BE2C (cell line): ENCODE measurements at regions not wholly inside any gene's neighbourhood (a gene's known extent, or its start where the extent isn't known, plus 50 kb on each side); places are given as distances from the start of the nearest gene placed in this dataset.

Source experiments
- DNase-seq: peaks from one replicate; pipeline ENCODE4 v3.0.0-alpha.2; 2020
- H3K27me3 ChIP-seq: fragments of 250-450 bp; sonication (Bioruptor Pico); 2 replicates; pipeline ENCODE4 v1.5.1; 2020; ENCODE audit warnings: mild to moderate bottlenecking
- H3K36me3 ChIP-seq: fragments of 250-450 bp; sonication (Bioruptor Pico); 2 replicates; pipeline ENCODE4 v1.5.1; 2020; ENCODE audit warnings: mild to moderate bottlenecking
- H3K4me1 ChIP-seq: fragments of 250-450 bp; sonication (Bioruptor Pico); 2 replicates; pipeline ENCODE4 v1.5.1; 2020
- H3K4me3 ChIP-seq: 2 replicates; pipeline ENCODE4 v1.5.1; 2011; ENCODE audit warnings: low read depth, low read length
- H3K9me3 ChIP-seq: fragments of 250-450 bp; sonication (Bioruptor Pico); 2 replicates; pipeline ENCODE4 v1.5.1; 2020
- CTCF ChIP-seq: IDR thresholded peaks from 2 replicates; pipeline ENCODE4 v1.5.1; 2012; ENCODE audit warnings: mild to moderate bottlenecking, low read depth, low read length

- Histone ChIP-seq H3K36me3 (no peaks in the 10 kb centered on the region), H3K27me3 (no peaks in the 10 kb centered on the region), H3K4me1 (no peaks in the 10 kb centered on the region), H3K9me3 (no peaks in the 10 kb centered on the region; the same call in 1 of the 2 replicates), H3K4me3 (no peak overlapping the region)
- no peak for TF ChIP-seq CTCF
- no peak for DNase-seq
Observed at GRCh38 chr12:128120035-128120434, 146.9 kb upstream of the TMEM132C start.

GRCh38 chr12:128121424-128121823, 145.5 kb upstream of the TMEM132C start:
- no peaks in the 10 kb centered on the region for H3K36me3 ChIP-seq
- H3K4me3 ChIP-seq: no peak overlapping the region
- no peak for TF ChIP-seq CTCF
- no peaks in the 10 kb centered on the region for H3K27me3 ChIP-seq
- no peaks in the 10 kb centered on the region; the same call in 1 of the 2 replicates for H3K9me3 ChIP-seq
- H3K4me1 ChIP-seq: no peaks in the 10 kb centered on the region
- no peak for DNase-seq

GRCh38 chr12:128123096-128123495, 143.9 kb upstream of the TMEM132C start:
- no peak overlapping the region for H3K4me3 ChIP-seq
- H3K27me3 ChIP-seq: no peaks in the 10 kb centered on the region
- H3K9me3 ChIP-seq: no peaks in the 10 kb centered on the region; the same call in 1 of the 2 replicates
- H3K4me1 ChIP-seq: no peaks in the 10 kb centered on the region
- H3K36me3 ChIP-seq: no peaks in the 10 kb centered on the region
- DNase-seq: no peak
- TF ChIP-seq CTCF: no peak

GRCh38 chr12:128131955-128132354, 135.0 kb upstream of the TMEM132C start:
- no peak for TF ChIP-seq CTCF
- no peak for DNase-seq
- Histone ChIP-seq H3K4me1 (no peaks in the 10 kb centered on the region), H3K9me3 (no peaks in the 10 kb centered on the region; the same call in 1 of the 2 replicates), H3K36me3 (no peaks in the 10 kb centered on the region), H3K27me3 (no peaks in the 10 kb centered on the region), H3K4me3 (no peak overlapping the region)

GRCh38 chr12:128133321-128134073, 133.5 kb upstream of the TMEM132C start:
- no peak for TF ChIP-seq CTCF
- no peaks in the 10 kb centered on the region for H3K27me3 ChIP-seq
- DNase-seq: no peak
- H3K9me3 ChIP-seq: no peaks in the 10 kb centered on the region; the same call in 1 of the 2 replicates
- no peaks in the 10 kb centered on the region for H3K4me1 ChIP-seq
- H3K36me3 ChIP-seq: no peaks in the 10 kb centered on the region
- no peak overlapping the region for H3K4me3 ChIP-seq

- no peak for TF ChIP-seq CTCF
- Histone ChIP-seq H3K36me3 (no peaks in the 10 kb centered on the region), H3K4me1 (no peaks in the 10 kb centered on the region), H3K27me3 (no peaks in the 10 kb centered on the region), H3K4me3 (no peak overlapping the region), H3K9me3 (peaks cover 3% of the 10 kb centered on the region; the same call in 1 of the 2 replicates)
- DNase-seq: no peak
Observed at GRCh38 chr12:128137140-128137539, 129.8 kb upstream of the TMEM132C start.
